Smooth muscle cell of the brain vasculature (primary cell): ENCODE measurements at regions not wholly inside any gene's neighbourhood (a gene's known extent, or its start where the extent isn't known, plus 50 kb on each side); places are given as distances from the start of the nearest gene placed in this dataset.
"Not testable (repeated sequence)": the region's sequence is repeated elsewhere in the genome, so short reads cannot be mapped to it uniquely, and the experiment has no call there.

ENCODE experiments used
- DNase-seq: peaks from one replicate; pipeline ENCODE4 v3.0.0-alpha.2; 2012; ENCODE audit warnings: low read depth, low spot score

DNA sequence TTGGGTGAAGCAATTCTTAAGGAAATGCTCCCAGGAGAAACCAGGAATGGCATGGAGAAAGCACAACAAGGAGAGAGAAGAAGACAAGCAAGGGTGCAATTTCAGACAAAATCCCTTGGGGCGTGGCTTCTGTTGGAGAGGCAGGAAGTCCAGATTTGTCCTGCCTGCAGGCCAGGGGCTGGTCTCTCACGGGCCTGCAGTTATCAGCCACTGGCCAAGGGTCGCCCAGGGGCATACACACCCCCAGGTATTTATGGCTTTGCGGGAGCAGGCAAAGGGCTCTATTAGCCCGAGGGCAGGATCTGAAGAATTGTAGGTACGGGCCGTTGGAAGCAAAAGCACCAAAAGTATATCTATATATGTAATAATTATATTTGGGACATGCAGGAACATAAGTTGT is 87.7 kb downstream of the IYD start:
- DNase-seq, result no peak

DNA sequence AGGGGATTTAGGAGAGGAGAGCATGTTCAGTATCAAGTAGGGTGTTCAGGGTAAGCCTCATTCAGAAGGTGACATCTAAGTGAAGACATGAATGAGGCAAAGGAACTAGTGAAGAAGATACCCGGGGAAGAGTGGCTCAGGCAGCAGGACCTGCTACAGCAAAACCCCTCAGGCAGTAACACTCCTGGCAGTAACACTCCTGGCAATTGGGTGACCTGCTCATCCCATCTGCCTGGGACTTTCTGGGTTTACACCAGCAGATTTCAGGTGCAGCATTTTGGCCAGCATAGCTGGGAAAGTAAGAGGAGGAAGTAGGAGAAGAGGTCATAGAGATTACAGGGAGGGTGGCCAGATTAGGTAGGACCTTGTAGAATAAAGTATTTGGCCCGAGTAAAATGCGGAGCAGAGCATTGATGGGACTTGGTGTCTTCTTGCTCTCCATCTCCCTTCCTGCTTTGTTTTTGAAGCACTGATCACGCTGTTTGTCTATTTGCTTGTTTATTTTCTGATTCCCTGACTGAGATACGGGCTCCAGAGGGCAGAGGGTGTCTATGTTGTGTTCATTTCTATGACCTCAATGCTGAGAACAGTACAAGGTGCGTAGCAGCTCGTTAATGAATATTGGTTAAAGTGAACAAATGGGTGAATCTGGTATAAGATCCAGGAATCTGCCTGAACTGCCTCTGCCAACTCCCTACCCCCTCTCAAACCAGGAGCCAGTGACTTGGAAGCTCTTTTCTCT is 88.3 kb downstream of the IYD start:
- no peak for DNase-seq

DNA sequence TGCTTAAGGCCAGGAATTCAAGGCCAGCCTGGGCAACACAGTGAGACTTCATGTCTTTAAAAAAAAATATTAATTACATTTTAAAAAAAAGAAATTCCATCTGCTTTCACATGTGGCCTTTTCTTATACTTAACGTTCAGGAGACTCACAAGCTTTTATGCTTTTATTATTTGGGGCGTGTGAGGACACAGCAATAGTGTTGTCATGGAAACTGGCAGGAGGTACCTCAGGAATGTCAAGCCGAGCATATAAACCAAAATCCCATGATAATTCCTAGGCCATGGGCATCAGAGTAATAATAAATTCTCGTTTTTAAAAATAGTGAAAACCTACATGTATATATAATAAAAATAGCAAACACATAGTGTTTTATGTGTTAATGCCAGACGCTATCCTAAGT is 89.8 kb downstream of the IYD start:
- DNase-seq, result no peak

DNA sequence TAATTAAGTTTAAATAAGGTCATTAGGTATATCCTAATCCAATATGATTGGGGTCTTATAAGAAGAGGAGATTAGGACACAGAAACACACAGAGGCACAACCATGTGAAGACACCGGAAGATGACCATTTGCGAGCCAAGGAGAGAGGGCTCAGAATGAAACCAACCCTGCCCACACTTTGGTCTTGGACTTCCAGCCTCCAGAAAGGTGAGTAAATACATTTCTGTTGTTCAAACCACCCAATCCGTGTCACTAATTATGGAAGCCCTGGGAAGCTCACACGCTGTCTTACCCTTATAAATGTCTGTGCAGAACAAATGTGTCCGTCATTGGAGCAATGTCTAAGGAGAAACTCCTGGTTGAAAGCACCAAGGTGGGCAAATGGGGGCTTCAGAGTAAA is 95.0 kb downstream of the IYD start:
- no peak for DNase-seq

DNA sequence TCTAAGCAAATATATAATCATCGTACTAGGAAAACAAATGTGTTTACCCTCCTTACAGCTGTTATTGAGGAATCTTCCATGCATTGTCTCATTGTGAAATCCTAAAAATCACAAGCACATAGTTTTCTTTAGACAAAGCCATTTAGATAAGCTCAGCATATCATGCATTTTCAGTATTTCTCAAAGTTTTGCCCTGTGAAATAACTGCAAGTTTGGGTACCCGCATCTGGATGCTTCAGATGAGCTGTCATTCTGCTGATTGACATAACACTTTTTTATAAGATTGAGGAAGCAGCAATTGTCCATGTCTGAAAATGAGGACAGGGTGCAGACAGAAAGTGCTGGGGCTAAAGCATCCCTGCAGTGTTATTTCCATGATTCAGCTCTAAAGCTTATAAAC is 96.2 kb downstream of the IYD start:
- DNase-seq, result no peak

DNA sequence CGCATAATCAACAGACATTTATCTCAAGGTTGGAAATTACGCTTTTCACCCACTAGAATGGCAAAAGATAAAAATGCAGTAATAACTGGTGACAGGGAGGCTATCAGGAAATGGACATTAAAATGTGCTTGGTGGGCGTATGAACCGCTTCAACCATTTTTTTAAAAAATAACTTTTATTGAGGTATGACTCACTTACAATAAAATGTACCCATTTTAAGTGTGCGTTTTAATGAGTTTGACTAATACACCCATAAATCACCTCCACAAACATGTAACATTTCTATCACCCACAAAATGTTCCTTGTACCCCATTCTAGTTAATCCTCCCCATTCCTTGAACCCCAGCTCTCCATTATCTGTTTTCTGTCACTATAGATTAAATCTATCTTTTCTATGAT is 96.8 kb downstream of the IYD start:
- DNase-seq, result no peak

DNA sequence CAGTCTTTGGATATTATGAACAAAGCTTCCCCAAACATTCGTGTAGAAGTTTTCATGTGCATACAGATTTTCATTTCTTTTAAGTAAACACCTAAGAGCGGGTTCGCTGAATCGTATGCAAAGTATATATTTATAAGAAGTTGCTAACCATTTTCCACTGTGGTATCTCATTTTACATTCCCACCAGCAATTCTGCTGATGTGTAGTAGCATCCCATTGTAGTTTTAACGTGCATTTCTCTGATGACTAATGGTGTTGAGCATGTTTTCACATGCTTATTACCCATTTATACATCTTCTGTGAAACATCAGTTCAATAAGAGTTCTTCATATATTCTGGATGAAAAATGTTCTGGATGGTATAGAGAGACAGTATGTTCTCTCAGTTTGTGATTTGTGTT is 97.4 kb downstream of the IYD start:
- DNase-seq, result no peak

DNA sequence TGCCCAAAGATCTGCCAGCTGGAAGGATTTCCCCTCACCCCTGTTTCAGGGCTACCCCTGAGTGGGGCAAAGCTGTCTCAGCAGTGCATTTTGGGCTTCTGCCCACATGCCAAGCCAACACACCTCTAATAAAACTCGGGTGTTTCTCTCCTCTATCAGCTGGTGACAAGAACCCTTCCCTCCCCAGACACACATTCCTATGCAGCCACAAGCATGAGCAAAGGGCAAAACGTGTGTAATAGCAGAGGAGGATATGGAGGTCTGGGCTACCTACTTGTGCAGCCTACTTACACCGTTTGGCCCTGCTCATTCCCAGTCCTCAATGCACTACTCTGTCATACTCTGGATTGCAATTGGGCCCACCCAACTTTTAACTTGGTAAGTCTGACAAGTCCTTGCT is 101.3 kb downstream of the IYD start:
- no peak for DNase-seq

DNA sequence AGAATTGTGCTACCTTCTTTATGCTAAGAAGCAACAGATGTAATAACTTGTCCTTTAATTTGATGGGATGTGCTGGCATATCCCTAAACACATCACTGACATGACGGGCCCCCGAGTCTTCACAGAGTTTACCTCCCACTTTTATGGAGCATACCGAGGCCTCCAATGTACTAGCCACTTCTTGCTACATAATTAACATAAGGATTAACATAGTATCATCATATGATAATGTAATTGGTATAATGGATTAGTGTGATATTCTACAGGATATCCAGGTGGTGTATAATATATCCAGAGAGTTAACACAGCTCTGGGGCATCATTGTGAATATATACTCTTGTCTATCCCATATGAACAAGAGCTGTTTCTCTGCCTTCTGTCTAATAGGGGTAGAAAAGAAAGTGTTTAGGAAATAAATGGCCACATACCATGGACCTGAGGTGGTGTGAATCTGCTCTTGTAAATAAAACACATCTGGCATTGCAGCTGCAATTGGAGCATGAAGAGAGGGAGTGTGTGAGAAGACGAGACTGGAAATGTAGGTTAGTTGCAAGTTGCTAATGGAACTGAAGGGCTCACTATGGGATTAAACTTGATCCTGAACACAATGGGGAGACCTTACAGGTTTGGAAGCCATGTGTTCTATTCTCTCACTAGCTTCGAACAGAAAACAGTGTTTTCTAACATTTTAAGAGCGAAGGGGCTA is 102.3 kb downstream of the IYD start:
- no peak for DNase-seq

GRCh38 chr6:150478656-150479545 is 110.1 kb downstream of the IYD start:
- no peak for DNase-seq

DNA sequence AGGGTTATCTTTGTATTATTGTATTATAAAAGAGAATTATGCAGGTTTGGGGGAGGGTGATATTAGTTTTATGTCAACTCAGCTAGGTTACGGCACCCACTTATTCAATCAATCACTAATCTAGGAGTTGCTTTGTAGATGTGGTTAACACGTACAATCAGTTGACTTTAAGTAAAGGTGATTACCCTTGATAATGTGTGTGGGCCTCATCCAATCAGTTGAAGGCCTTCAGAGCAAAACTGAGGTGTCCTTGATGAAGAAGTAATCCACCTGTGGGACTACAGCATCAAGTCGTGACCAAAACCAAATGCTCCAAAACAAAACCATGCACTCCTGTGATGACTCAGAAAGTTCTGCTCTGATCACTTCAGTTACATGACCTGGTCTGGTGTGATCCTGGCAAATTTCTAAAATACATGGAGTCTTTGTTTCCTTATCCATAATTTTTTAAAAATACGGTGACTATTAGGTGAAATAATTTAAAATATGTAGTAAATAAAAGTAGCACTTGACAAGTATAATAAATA is 114.1 kb downstream of the IYD start:
- no peak for DNase-seq

GRCh38 chr6:150485161-150485958 is 114.3 kb upstream of the PLEKHG1 start:
- no peak for DNase-seq

GRCh38 chr6:150486048-150486447 is 113.6 kb upstream of the PLEKHG1 start:
- DNase-seq, result no peak

DNA sequence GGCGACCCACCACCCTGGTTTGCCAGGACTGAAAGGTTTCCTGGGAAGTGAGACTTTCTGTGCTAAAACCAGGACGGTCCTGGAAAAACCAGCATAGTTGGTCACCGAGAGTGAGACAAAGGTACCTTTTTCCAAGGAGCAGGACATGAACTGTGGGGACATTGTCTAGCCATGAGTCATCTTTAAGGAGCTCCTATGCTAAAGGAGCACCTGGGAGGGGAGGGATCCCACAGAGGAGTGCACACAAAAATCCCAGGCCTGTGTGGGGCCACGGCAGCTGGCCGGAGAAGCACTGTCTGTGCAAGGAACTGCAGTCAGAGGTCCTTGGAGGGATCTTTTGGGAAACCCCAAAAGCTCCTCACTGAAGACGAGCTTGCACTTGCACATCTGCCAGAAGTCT is 109.1 kb upstream of the PLEKHG1 start:
- DNase-seq, result no peak

DNA sequence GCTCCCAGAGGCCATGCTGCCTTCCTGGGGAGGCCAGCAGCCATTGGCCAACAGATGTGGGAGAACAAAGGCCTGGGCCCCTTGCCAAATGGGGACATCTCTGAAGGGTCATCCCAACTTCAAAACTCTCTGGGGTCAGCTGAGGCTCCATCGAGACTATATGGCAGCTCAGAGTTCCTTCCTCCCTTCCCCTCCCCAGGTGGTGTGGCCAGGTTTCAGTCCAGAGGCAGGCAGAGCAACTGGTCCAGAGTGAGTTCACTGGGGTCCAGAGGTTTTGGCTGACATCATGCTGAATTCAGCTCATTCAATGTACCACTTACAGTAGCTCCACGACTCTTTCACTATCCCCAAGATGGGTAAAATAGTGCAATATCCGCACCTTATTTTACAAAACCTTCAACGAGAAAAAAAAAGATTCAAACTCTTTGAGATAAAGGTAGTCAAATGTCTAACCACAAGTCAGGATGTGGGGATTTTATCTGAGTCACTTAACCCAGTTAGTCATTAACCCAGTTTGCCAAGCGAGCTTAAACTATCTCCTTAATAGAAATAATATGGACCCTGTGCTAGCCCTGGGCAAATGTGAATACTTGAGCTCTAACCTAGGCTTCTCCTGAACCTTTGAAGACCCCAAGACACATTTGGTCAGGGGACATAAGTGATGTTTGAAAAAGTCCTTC is 108.4 kb upstream of the PLEKHG1 start:
- DNase-seq, result no peak

DNA sequence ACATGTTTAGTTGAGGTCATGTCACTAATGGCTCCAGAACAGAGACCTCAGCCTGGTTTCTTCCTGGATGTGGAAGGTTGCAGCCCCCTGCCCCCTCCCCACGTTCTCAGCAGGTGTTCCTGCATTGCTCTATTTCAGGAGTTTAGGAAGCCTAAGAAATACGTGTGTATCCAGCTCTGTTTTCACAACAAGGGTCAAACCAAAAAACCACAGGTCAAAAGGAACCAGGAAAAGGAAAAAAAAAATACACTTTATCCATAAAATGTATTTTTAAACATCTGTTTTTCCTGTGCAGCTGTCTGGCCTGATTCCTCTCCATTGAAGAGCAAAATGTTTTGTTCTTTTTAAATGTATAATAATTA is 107.9 kb upstream of the PLEKHG1 start:
- no peak for DNase-seq

- DNase-seq, result no peak
Measured at GRCh38 chr6:150492507-150492906, 107.2 kb upstream of the PLEKHG1 start.

- peak; percentile 44 for DNase-seq
Measured at GRCh38 chr6:150492941-150493340, 106.7 kb upstream of the PLEKHG1 start.

DNA sequence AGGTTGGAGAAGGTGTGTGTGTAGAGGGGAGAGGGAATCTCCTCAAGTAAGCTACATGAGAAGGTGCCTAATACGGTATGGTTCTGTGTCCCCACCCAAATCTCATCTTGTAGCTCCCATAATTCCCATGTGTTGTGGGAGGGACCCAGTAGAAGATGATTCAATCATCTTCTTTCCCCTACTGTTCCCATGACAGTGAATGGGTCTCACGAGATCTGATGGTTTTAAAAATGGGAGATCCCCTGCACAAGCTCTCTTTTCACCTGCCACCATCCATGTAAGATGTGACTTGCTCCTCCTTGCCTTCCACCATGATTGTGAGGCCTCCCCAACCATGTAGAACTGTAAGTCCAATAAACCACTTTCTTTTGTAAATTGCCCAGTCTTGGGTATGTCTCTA is 106.1 kb upstream of the PLEKHG1 start:
- not testable (repeated sequence) for DNase-seq

- no peak for DNase-seq
Measured at GRCh38 chr6:150494241-150494640, 105.4 kb upstream of the PLEKHG1 start.

DNA sequence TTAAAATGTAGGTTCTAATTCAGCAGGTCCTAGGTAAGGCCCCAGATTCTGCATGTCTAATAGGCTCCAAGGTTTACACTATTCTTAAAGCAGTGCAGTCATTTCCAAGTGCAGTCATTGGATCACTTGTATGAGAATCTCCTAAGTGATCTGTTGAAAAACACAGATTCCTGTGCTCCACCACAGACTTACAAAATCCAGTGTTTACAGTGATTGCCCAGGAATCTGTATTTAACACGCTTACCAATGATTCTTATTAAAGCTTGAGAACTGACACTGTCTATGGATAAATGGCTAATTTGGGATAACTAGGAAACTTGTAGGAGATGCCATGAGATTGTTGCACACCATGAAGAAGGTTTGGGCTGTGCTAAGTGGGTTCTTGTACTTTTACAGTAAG is 104.6 kb upstream of the PLEKHG1 start:
- no peak for DNase-seq
